22Rv1 (cell line): ENCODE measurements at regions not wholly inside any gene's neighbourhood (a gene's known extent, or its start where the extent isn't known, plus 50 kb on each side); places are given as distances from the start of the nearest gene placed in this dataset.

Experiments used
- H3K27ac ChIP-seq: fragments of 450-650 bp; 2 replicates; pipeline ENCODE4 v1.5.1; 2017
- CTCF ChIP-seq: fragments of 450-650 bp; IDR thresholded peaks from 2 replicates; pipeline ENCODE4 v1.5.1; 2017; ENCODE audit warnings: mild to moderate bottlenecking
- ZFX ChIP-seq: fragments of 450-650 bp; IDR thresholded peaks from 2 replicates; pipeline ENCODE4 v1.6.1; 2017; ENCODE audit warnings: antibody characterized with exemption, borderline replicate concordance

GRCh38 chr18:76145521-76146376, 349.3 kb downstream of the ZNF516 start:
- no peak overlapping the region for H3K27ac ChIP-seq
- TF ChIP-seq ZFX, result no peak
- TF ChIP-seq CTCF, result no peak

GRCh38 chr18:76144844-76145243, 350.2 kb downstream of the ZNF516 start:
- H3K27ac ChIP-seq, result no peak overlapping the region
- TF ChIP-seq ZFX (no peak), CTCF (no peak)

GRCh38 chr18:76142611-76143010, 352.4 kb downstream of the ZNF516 start:
- TF ChIP-seq CTCF (no peak), ZFX (no peak)
- H3K27ac ChIP-seq, result no peak overlapping the region

GRCh38 chr18:76139844-76140243, 355.2 kb downstream of the ZNF516 start:
- no peak overlapping the region for H3K27ac ChIP-seq
- no peak for TF ChIP-seq ZFX
- no peak for TF ChIP-seq CTCF

- TF ChIP-seq ZFX (no peak), CTCF (no peak)
- H3K27ac ChIP-seq, result no peak overlapping the region
These were observed 357.8 kb downstream of the ZNF516 start for GRCh38 chr18:76137216-76137615.

GRCh38 chr18:76136701-76137100, 358.3 kb downstream of the ZNF516 start:
- no peak for TF ChIP-seq ZFX
- H3K27ac ChIP-seq, result no peak overlapping the region

GRCh38 chr18:76134628-76135027, 360.4 kb downstream of the ZNF516 start:
- no peak overlapping the region for H3K27ac ChIP-seq

More at GRCh38 chr18:76134628-76135027, 360.4 kb downstream of the ZNF516 start:
- no peak for TF ChIP-seq CTCF
- no peak for TF ChIP-seq ZFX
